IMR-90 (cell line): ENCODE measurements at regions not wholly inside any gene's neighbourhood (a gene's known extent, or its start where the extent isn't known, plus 50 kb on each side); places are given as distances from the start of the nearest gene placed in this dataset.

Experiments used
- ATAC-seq: fragments of 200-7000 bp; cut with Tn5 transposase; 2 replicates; pipeline ENCODE4 v1.9.1; 2020; ENCODE audit warnings: low read depth, mild to moderate bottlenecking, moderate library complexity
- BruUV-seq: library from RNA; stranded (reverse); fragments of 400-500 nt; replicated peaks from 2 replicates; lab custom pipeline; 2021; lab: Mats Ljungman, UMichigan
- CTCF ChIA-PET: fragments of 300-600 bp; formaldehyde crosslinking; extraction: SDS; loops from one replicate; lab custom pipeline; 2021; ENCODE audit warnings: antibody characterized with exemption; lab: Yijun Ruan, JAX
- POLR2A ChIA-PET: fragments of 300-600 bp; sonication (Branson Sonifier 250); formaldehyde crosslinking; loops from one replicate; lab custom pipeline; 2022; ENCODE audit warnings: antibody characterized with exemption; ENCODE audit not compliant: unreplicated experiment; lab: Charles Lee
- DNase-seq: peaks from one replicate; pipeline ENCODE4 v3.0.0; 2013
- H2AFZ ChIP-seq: replicated peaks from 2 replicates; pipeline ENCODE3; 2013; ENCODE audit warnings: low read length, mild to moderate bottlenecking; ENCODE audit not compliant: poor library complexity
- H2AK5ac ChIP-seq: 2 replicates; pipeline ENCODE4 v1.6.1; 2013; ENCODE audit warnings: low read depth, low read length, inconsistent platforms
- H2AK9ac ChIP-seq: replicated peaks from 2 replicates; pipeline ENCODE3; 2013; ENCODE audit warnings: mild to moderate bottlenecking, low read depth, low read length, moderate library complexity; ENCODE audit not compliant: poor library complexity
- H2BK120ac ChIP-seq: 2 replicates; pipeline ENCODE4 v1.6.1; 2013; ENCODE audit warnings: low read depth, low read length, inconsistent platforms
- H2BK15ac ChIP-seq: 3 replicates; pipeline ENCODE4 v1.6.1; 2013; ENCODE audit warnings: low read depth, low read length, inconsistent platforms
- H2BK20ac ChIP-seq: 2 replicates; pipeline ENCODE4 v1.6.1; 2013; ENCODE audit warnings: low read depth, mild to moderate bottlenecking, inconsistent platforms, low read length, moderate library complexity
- H2BK5ac ChIP-seq: 2 replicates; pipeline ENCODE4 v1.6.1; 2013; ENCODE audit warnings: mild to moderate bottlenecking, low read depth, low read length, inconsistent platforms; ENCODE audit not compliant: poor library complexity, severe bottlenecking
- H3K14ac ChIP-seq: replicated peaks from 2 replicates; pipeline ENCODE4 v1.6.1; 2013; ENCODE audit warnings: low read depth, low read length, inconsistent platforms
- H3K18ac ChIP-seq: 2 replicates; pipeline ENCODE4 v1.6.1; 2013; ENCODE audit warnings: low read depth, low read length, control low read depth
- H3K23ac ChIP-seq: 2 replicates; pipeline ENCODE4 v1.6.1; 2013; ENCODE audit warnings: low read depth, low read length, inconsistent platforms
- H3K27ac ChIP-seq: 2 replicates; pipeline ENCODE4 v1.5.1; 2013; ENCODE audit warnings: mild to moderate bottlenecking, control low read depth, low read length; ENCODE audit not compliant: insufficient read depth
- H3K27me3 ChIP-seq: 2 replicates; pipeline ENCODE4 v1.6.1; 2013; ENCODE audit warnings: low read length; ENCODE audit not compliant: control insufficient read depth, insufficient read depth
- H3K36me3 ChIP-seq: 2 replicates; pipeline ENCODE4 v1.6.1; 2013; ENCODE audit warnings: low read length, mixed read lengths; ENCODE audit not compliant: control insufficient read depth, insufficient read depth
- H3K4ac ChIP-seq: 2 replicates; pipeline ENCODE4 v1.6.1; 2013; ENCODE audit warnings: low read depth, low read length, inconsistent platforms
- H3K4me1 ChIP-seq: 2 replicates; pipeline ENCODE4 v1.6.1; 2013; ENCODE audit warnings: low read length, mixed read lengths; ENCODE audit not compliant: control insufficient read depth, insufficient read depth
- H3K4me2 ChIP-seq: 2 replicates; pipeline ENCODE4 v1.6.1; 2013; ENCODE audit warnings: low read depth, mild to moderate bottlenecking, control low read depth, low read length, moderate library complexity
- H3K4me3 ChIP-seq: 2 replicates; pipeline ENCODE4 v1.5.1; 2013; ENCODE audit warnings: low read depth, mild to moderate bottlenecking, control low read depth, low read length, moderate library complexity; ENCODE audit not compliant: insufficient read depth
- H3K56ac ChIP-seq: 2 replicates; pipeline ENCODE4 v1.6.1; 2013; ENCODE audit warnings: low read length, inconsistent platforms; ENCODE audit not compliant: insufficient read depth; ENCODE audit errors: extremely low read depth
- H3K79me1 ChIP-seq, 2 experiments: 2 replicates each; pipeline ENCODE4 v1.6.1; 2013; ENCODE audit warnings: low read length in 2 of 2, inconsistent platforms in 1 of 2, low read depth in 1 of 2
- H3K9ac ChIP-seq: 2 replicates; pipeline ENCODE4 v1.6.1; 2013; ENCODE audit warnings: low read depth, low read length, control low read depth
- H3K9me1 ChIP-seq: 2 replicates; pipeline ENCODE4 v1.6.1; 2013; ENCODE audit warnings: low read length, inconsistent platforms; ENCODE audit not compliant: insufficient read depth
- H3K9me3 ChIP-seq: 2 replicates; pipeline ENCODE4 v1.6.1; 2013; ENCODE audit warnings: low read length; ENCODE audit not compliant: control insufficient read depth, insufficient read depth
- H4K20me1 ChIP-seq: 2 replicates; pipeline ENCODE4 v1.6.1; 2013; ENCODE audit warnings: low read length, inconsistent platforms; ENCODE audit not compliant: insufficient read depth
- H4K5ac ChIP-seq: 2 replicates; pipeline ENCODE4 v1.6.1; 2013; ENCODE audit warnings: mild to moderate bottlenecking, low read depth, low read length, control low read depth
- H4K8ac ChIP-seq, 2 experiments: 2 replicates each; pipeline ENCODE4 v1.6.1; 2013; ENCODE audit warnings: low read depth in 2 of 2, low read length in 2 of 2, control low read depth in 1 of 2, inconsistent platforms in 1 of 2
- H4K91ac ChIP-seq: 2 replicates; pipeline ENCODE4 v1.6.1; 2013; ENCODE audit warnings: low read depth, low read length, inconsistent platforms; ENCODE audit not compliant: insufficient read depth
- BHLHE40 ChIP-seq: fragments of 150-350 bp; IDR thresholded peaks from 2 replicates; pipeline ENCODE4 v1.6.1; 2016; ENCODE audit warnings: mild to moderate bottlenecking, low read depth, low read length
- CEBPB ChIP-seq: IDR thresholded peaks from 2 replicates; pipeline ENCODE4 v1.6.1; 2012; ENCODE audit warnings: low read depth, low read length, improper control_type of control experiment
- CHD1 ChIP-seq: IDR thresholded peaks from 2 replicates; pipeline ENCODE4 v1.6.1; 2012; ENCODE audit warnings: low read depth, low read length, improper control_type of control experiment
- CTCF ChIP-seq: conservative IDR thresholded peaks from 2 replicates; pipeline ENCODE4 v1.5.1; 2012; ENCODE audit warnings: mild to moderate bottlenecking, low read depth, low read length, improper control_type of control experiment
- ELK1 ChIP-seq: fragments of 150-350 bp; IDR thresholded peaks from 2 replicates; pipeline ENCODE4 v1.6.1; 2016; ENCODE audit warnings: low read depth, mild to moderate bottlenecking, low read length, moderate library complexity, borderline replicate concordance
- FOS ChIP-seq: fragments of 150-350 bp; IDR thresholded peaks from 2 replicates; pipeline ENCODE4 v1.6.1; 2016; ENCODE audit warnings: low read depth, low read length
- MAFK ChIP-seq: IDR thresholded peaks from 2 replicates; pipeline ENCODE4 v1.6.1; 2012; ENCODE audit warnings: low read depth, low read length, improper control_type of control experiment
- MAZ ChIP-seq: IDR thresholded peaks from 2 replicates; pipeline ENCODE4 v1.6.1; 2012; ENCODE audit warnings: low read depth, mild to moderate bottlenecking, low read length, improper control_type of control experiment, moderate library complexity, borderline replicate concordance
- MXI1 ChIP-seq: IDR thresholded peaks from 2 replicates; pipeline ENCODE4 v1.6.1; 2012; ENCODE audit warnings: low read depth, mild to moderate bottlenecking, low read length, moderate library complexity, borderline replicate concordance
- NFE2L2 ChIP-seq: fragments of 150-350 bp; IDR thresholded peaks from 2 replicates; pipeline ENCODE4 v1.6.1; 2016; ENCODE audit warnings: low read depth, mild to moderate bottlenecking, low read length
- POLR2A ChIP-seq: IDR thresholded peaks from 2 replicates; pipeline ENCODE4 v1.6.1; 2012; ENCODE audit warnings: mild to moderate bottlenecking, low read depth, low read length
- RAD21 ChIP-seq: IDR thresholded peaks from 2 replicates; pipeline ENCODE4 v1.6.1; 2012; ENCODE audit warnings: low read length, improper control_type of control experiment
- RCOR1 ChIP-seq: IDR thresholded peaks from 2 replicates; pipeline ENCODE4 v1.6.1; 2012; ENCODE audit warnings: mild to moderate bottlenecking, low read length, improper control_type of control experiment; ENCODE audit not compliant: insufficient replicate concordance
- RFX5 ChIP-seq: IDR thresholded peaks from 2 replicates; pipeline ENCODE4 v1.8.0; 2012; ENCODE audit warnings: low read depth, mild to moderate bottlenecking, low read length, moderate library complexity
- SMC3 ChIP-seq: fragments of 150-350 bp; IDR thresholded peaks from 2 replicates; pipeline ENCODE4 v1.6.1; 2016; ENCODE audit warnings: low read depth, mild to moderate bottlenecking, antibody characterized with exemption, low read length, moderate library complexity
- USF2 ChIP-seq: fragments of 150-350 bp; IDR thresholded peaks from 2 replicates; pipeline ENCODE4 v1.6.1; 2017; ENCODE audit warnings: mild to moderate bottlenecking, antibody characterized with exemption, low read length, low read depth
- WGBS, 2 experiments: methylation state at CpG; one replicate each; pipeline versions ENCODE4 v1.1.5 to v1.1.7; 2013; ENCODE audit warnings: missing lambda C conversion rate in 2 of 2; ENCODE audit not compliant: insufficient read length in 1 of 2; ENCODE audit errors: extremely low coverage in 2 of 2; 5-methylcytosine and 5-hydroxymethylcytosine counted together
- dilution Hi-C: fragments of 300-500 bp; cut with HindIII; formaldehyde crosslinking; loops from one replicate; pipeline ENCODE4 v1.14.3; 2018; ENCODE audit warnings: low sequenced_read_pairs; ENCODE audit not compliant: unreplicated experiment
- in situ Hi-C: fragments of 300-500 bp; cut with MboI; formaldehyde crosslinking; loops from 3 replicates; pipeline ENCODE4 v1.14.3; 2019; ENCODE audit warnings: low sequenced_read_pairs, inconsistent platforms, mixed read lengths
- intact Hi-C: fragments of 100-400 bp; cut with micrococcal nuclease; formaldehyde crosslinking; loops from 2 replicates; pipeline ENCODE4 v1.10.0; 2022

GRCh38 chr5:159782995-159783300 is 133.3 kb upstream of the ADRA1B start:
- BruUV-seq = no TSS peak
- no peaks in the 10 kb centered on the region for H4K20me1 ChIP-seq
- H3K9ac ChIP-seq = no peak overlapping the region
- ATAC-seq (no peak), DNase-seq (no peak)
- no peak overlapping the region for H2AK9ac ChIP-seq
- no peak overlapping the region for H2AK5ac ChIP-seq
- H2BK5ac ChIP-seq = no peak overlapping the region
- H2BK120ac ChIP-seq = no peak overlapping the region
- CTCF ChIA-PET = no interaction called here
- POLR2A ChIA-PET = no interaction called here
- H4K5ac ChIP-seq = no peak overlapping the region
- H3K23ac ChIP-seq = no peak overlapping the region
- H2BK15ac ChIP-seq = no peak overlapping the region
- no peak overlapping the region for H3K4ac ChIP-seq
- no peaks in the 10 kb centered on the region for H3K9me3 ChIP-seq
- H3K56ac ChIP-seq = no peak overlapping the region
- dilution Hi-C loops = no loop called here
- H3K18ac ChIP-seq = no peak overlapping the region
- peaks cover 4% of the 10 kb centered on the region for H3K4me1 ChIP-seq
- H3K36me3 ChIP-seq = no peaks in the 10 kb centered on the region
- H4K91ac ChIP-seq = no peak overlapping the region
- no peak overlapping the region for H3K14ac ChIP-seq
- H2AFZ ChIP-seq = no peak overlapping the region
- H2BK20ac ChIP-seq = no peak overlapping the region
- no peak overlapping the region for H4K8ac ChIP-seq
- H3K27ac ChIP-seq = no peak overlapping the region
- H3K9me1 ChIP-seq = peaks cover 9% of the 10 kb centered on the region
- H3K27me3 ChIP-seq = no peaks in the 10 kb centered on the region
- in situ Hi-C loops = no loop called here
- no peak overlapping the region for H3K4me3 ChIP-seq
- no peak overlapping the region for H3K4me2 ChIP-seq
- intact Hi-C loops = no loop called here
- no CpG with 5 or more reads among the region's 2 CpGs for WGBS, 2 experiments
- no peaks in the 10 kb centered on the region for H3K79me1 ChIP-seq
- TF ChIP-seq CTCF (no peak), MAFK (no peak), RCOR1 (no peak), POLR2A (no peak), MXI1 (no peak), RFX5 (no peak), FOS (no peak), CHD1 (no peak), NFE2L2 (no peak), USF2 (no peak), SMC3 (no peak), BHLHE40 (no peak), ELK1 (no peak), RAD21 (no peak), CEBPB (no peak), MAZ (no peak)
